ENCODE measurements at regions not wholly inside any gene's neighbourhood (a gene's known extent, or its start where the extent isn't known, plus 50 kb on each side); places are given as distances from the start of the nearest gene placed in this dataset.

- H3K27me3 ChIP-seq: no peaks in the 10 kb centered on the region
- no peak for DNase-seq (ENCODE audit: low spot score in 2 of 2)
These were observed 286.3 kb downstream of the PDHA2 start for GRCh38 chr4:96126227-96126626.

GRCh38 chr4:96131186-96131585 lies 291.3 kb downstream of the PDHA2 start:
- H3K9me3 ChIP-seq: peaks cover 8% of the 10 kb centered on the region
- no peaks in the 10 kb centered on the region for H3K4me1 ChIP-seq
- DNase-seq (ENCODE audit: low spot score in 2 of 2): no peak
- 37% methylated on average over 1 of the region's 1 CpG for WGBS
- H3K27me3 ChIP-seq: no peaks in the 10 kb centered on the region
- H3K4me3 ChIP-seq: no peak overlapping the region
- H3K27ac ChIP-seq: no peak overlapping the region
- no peaks in the 10 kb centered on the region for H3K36me3 ChIP-seq
- TF ChIP-seq, protein P1, sequence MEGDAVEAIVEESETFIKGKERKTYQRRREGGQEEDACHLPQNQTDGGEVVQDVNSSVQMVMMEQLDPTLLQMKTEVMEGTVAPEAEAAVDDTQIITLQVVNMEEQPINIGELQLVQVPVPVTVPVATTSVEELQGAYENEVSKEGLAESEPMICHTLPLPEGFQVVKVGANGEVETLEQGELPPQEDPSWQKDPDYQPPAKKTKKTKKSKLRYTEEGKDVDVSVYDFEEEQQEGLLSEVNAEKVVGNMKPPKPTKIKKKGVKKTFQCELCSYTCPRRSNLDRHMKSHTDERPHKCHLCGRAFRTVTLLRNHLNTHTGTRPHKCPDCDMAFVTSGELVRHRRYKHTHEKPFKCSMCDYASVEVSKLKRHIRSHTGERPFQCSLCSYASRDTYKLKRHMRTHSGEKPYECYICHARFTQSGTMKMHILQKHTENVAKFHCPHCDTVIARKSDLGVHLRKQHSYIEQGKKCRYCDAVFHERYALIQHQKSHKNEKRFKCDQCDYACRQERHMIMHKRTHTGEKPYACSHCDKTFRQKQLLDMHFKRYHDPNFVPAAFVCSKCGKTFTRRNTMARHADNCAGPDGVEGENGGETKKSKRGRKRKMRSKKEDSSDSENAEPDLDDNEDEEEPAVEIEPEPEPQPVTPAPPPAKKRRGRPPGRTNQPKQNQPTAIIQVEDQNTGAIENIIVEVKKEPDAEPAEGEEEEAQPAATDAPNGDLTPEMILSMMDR (IDR thresholded peaks at IDR 0.05): no peak
- TF ChIP-seq POLR2AphosphoS5 (IDR thresholded peaks at IDR 0.05): no peak
- no peak for TF ChIP-seq POLR2A (IDR thresholded peaks at IDR 0.05)
- TF ChIP-seq EP300 (IDR thresholded peaks at IDR 0.05): no peak

More at GRCh38 chr4:96126227-96126626, 286.3 kb downstream of the PDHA2 start:
- Histone ChIP-seq H3K4me3 (no peak overlapping the region), H3K9me3 (peaks cover 8% of the 10 kb centered on the region), H3K4me1 (no peaks in the 10 kb centered on the region), H3K27ac (no peak overlapping the region), H3K36me3 (no peaks in the 10 kb centered on the region)
- TF ChIP-seq POLR2AphosphoS5 (IDR thresholded peaks at IDR 0.05): no peak
- no peak for TF ChIP-seq EP300 (IDR thresholded peaks at IDR 0.05)
- TF ChIP-seq POLR2A (IDR thresholded peaks at IDR 0.05): no peak
- TF ChIP-seq, protein P1 (IDR thresholded peaks at IDR 0.05): no peak
- over 99% methylated on average over 23 of the region's 24 CpGs for WGBS

GRCh38 chr4:96134806-96135205 lies 294.9 kb downstream of the PDHA2 start:
- TF ChIP-seq POLR2A (IDR thresholded peaks at IDR 0.05) (no peak), POLR2AphosphoS5 (IDR thresholded peaks at IDR 0.05) (no peak), EP300 (IDR thresholded peaks at IDR 0.05) (no peak)
- TF ChIP-seq, protein P1 (IDR thresholded peaks at IDR 0.05): no peak
- 88% methylated on average over 2 of the region's 2 CpGs for WGBS
- Histone ChIP-seq H3K4me3 (no peak overlapping the region), H3K9me3 (no peaks in the 10 kb centered on the region), H3K27me3 (no peaks in the 10 kb centered on the region), H3K4me1 (no peaks in the 10 kb centered on the region), H3K36me3 (no peaks in the 10 kb centered on the region), H3K27ac (no peak overlapping the region)
- DNase-seq (ENCODE audit: low spot score in 2 of 2): no peak

DNA sequence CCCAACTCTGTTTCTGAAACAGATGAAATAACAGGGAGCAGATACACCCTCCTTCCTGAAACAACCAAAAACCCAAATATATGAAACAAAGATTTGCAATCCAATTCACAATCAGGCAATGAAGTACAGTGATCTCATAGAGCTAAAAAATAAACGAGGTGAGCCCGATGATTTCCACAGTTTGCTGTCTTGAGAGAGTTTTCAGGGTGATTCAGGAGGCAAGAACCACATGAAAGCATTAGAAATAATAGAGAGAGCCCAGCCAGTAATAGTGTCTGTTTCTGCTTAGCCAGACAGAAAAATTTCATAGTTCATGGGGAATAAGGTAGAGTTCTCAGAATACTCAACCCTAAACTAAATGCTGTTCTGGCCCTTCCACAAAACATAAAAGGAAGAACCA lies 296.2 kb downstream of the PDHA2 start:
- no peak overlapping the region for H3K4me3 ChIP-seq
- TF ChIP-seq, protein P1 (IDR thresholded peaks at IDR 0.05): no peak
- TF ChIP-seq POLR2AphosphoS5 (IDR thresholded peaks at IDR 0.05) (no peak), EP300 (IDR thresholded peaks at IDR 0.05) (no peak), POLR2A (IDR thresholded peaks at IDR 0.05) (no peak)
- 62% methylated on average over 2 of the region's 2 CpGs for WGBS

GRCh38 chr4:96139251-96139929 lies 299.5 kb downstream of the PDHA2 start:
- Histone ChIP-seq H3K27ac (no peak overlapping the region), H3K36me3 (no peaks in the 10 kb centered on the region), H3K9me3 (no peaks in the 10 kb centered on the region), H3K4me3 (no peak overlapping the region), H3K27me3 (no peaks in the 10 kb centered on the region), H3K4me1 (no peaks in the 10 kb centered on the region)
- no peak for DNase-seq (ENCODE audit: low spot score in 2 of 2)
- TF ChIP-seq EP300 (IDR thresholded peaks at IDR 0.05): no peak
- TF ChIP-seq POLR2AphosphoS5 (IDR thresholded peaks at IDR 0.05): no peak
- TF ChIP-seq, protein P1 (IDR thresholded peaks at IDR 0.05): no peak
- no peak for TF ChIP-seq POLR2A (IDR thresholded peaks at IDR 0.05)
- 94% methylated on average over 14 of the region's 14 CpGs for WGBS

More for the DNA sequence above, 296.2 kb downstream of the PDHA2 start:
- no peak for DNase-seq (ENCODE audit: low spot score in 2 of 2)
- Histone ChIP-seq H3K9me3 (no peaks in the 10 kb centered on the region), H3K4me1 (no peaks in the 10 kb centered on the region), H3K27ac (no peak overlapping the region), H3K36me3 (no peaks in the 10 kb centered on the region), H3K27me3 (no peaks in the 10 kb centered on the region)

All from suprapubic skin (tissue), 4 donors.